ENCODE measurements at regions not wholly inside any gene's neighbourhood (a gene's known extent, or its start where the extent isn't known, plus 50 kb on each side); places are given as distances from the start of the nearest gene placed in this dataset.

GRCh38 chr19:32223106-32223505, 122.3 kb upstream of the ZNF507 start:
- Histone ChIP-seq H3K4me1 (ENCODE audit: control insufficient read depth in 4 of 4, insufficient read depth in 4 of 4, low read length in 3 of 4) (peaks cover 0 to 4% (median 3%) of the 10 kb centered on the region in 4 donors), H3K4me3 (ENCODE audit: low read depth in 1 of 3, low read length in 3 of 3) (no peak overlapping the region), H3K27me3 (ENCODE audit: control insufficient read depth in 4 of 4, insufficient read depth in 4 of 4, low read length in 3 of 4) (peaks cover 0 to 4% (median 0%) of the 10 kb centered on the region in 4 donors), H3K9ac (ENCODE audit: low read depth in 1 of 2, low read length in 2 of 2) (no peak overlapping the region), H3K27ac (ENCODE audit: low read depth in 1 of 2, low read length in 2 of 2) (no peak overlapping the region), H3K36me3 (ENCODE audit: control insufficient read depth in 4 of 4, insufficient read depth in 3 of 4, low read depth in 1 of 4, low read length in 3 of 4) (no peaks in the 10 kb centered on the region), H3K9me3 (ENCODE audit: control insufficient read depth in 4 of 4, low read length in 3 of 4) (no peaks in the 10 kb centered on the region)
- DNase-seq (ENCODE audit: low spot score): no peak
- TF ChIP-seq SP1 (IDR thresholded peaks at IDR 0.05) (no peak), HNF4A (conservative IDR thresholded peaks at IDR 0.05) (no peak), GABPA (IDR thresholded peaks at IDR 0.05 in 1 of 2, conservative IDR thresholded peaks at IDR 0.05 in 1 of 2) (no peak), CTCF (IDR thresholded peaks at IDR 0.05; ENCODE audit: low read depth, low read length, missing input control) (no peak), NR2F2 (IDR thresholded peaks at IDR 0.05) (no peak), FOXA1 (IDR thresholded peaks at IDR 0.05) (no peak), JUND (IDR thresholded peaks at IDR 0.05) (no peak), HNF4G (IDR thresholded peaks at IDR 0.05) (no peak), YY1 (IDR thresholded peaks at IDR 0.05) (no peak)
- TF ChIP-seq, protein P1, sequence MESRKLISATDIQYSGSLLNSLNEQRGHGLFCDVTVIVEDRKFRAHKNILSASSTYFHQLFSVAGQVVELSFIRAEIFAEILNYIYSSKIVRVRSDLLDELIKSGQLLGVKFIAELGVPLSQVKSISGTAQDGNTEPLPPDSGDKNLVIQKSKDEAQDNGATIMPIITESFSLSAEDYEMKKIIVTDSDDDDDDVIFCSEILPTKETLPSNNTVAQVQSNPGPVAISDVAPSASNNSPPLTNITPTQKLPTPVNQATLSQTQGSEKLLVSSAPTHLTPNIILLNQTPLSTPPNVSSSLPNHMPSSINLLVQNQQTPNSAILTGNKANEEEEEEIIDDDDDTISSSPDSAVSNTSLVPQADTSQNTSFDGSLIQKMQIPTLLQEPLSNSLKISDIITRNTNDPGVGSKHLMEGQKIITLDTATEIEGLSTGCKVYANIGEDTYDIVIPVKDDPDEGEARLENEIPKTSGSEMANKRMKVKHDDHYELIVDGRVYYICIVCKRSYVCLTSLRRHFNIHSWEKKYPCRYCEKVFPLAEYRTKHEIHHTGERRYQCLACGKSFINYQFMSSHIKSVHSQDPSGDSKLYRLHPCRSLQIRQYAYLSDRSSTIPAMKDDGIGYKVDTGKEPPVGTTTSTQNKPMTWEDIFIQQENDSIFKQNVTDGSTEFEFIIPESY (IDR thresholded peaks at IDR 0.05): no peak
- WGBS: 64% methylated on average over 1 of the region's 1 CpG

- WGBS: 33% methylated on average over 29 of the region's 29 CpGs
- TF ChIP-seq NR2F2 (IDR thresholded peaks at IDR 0.05): no peak
- TF ChIP-seq JUND (IDR thresholded peaks at IDR 0.05): no peak
- TF ChIP-seq, protein P1 (IDR thresholded peaks at IDR 0.05): no peak
- TF ChIP-seq, protein P2, sequence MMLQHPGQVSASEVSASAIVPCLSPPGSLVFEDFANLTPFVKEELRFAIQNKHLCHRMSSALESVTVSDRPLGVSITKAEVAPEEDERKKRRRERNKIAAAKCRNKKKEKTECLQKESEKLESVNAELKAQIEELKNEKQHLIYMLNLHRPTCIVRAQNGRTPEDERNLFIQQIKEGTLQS (IDR thresholded peaks at IDR 0.05): no peak
- TF ChIP-seq, protein P3, sequence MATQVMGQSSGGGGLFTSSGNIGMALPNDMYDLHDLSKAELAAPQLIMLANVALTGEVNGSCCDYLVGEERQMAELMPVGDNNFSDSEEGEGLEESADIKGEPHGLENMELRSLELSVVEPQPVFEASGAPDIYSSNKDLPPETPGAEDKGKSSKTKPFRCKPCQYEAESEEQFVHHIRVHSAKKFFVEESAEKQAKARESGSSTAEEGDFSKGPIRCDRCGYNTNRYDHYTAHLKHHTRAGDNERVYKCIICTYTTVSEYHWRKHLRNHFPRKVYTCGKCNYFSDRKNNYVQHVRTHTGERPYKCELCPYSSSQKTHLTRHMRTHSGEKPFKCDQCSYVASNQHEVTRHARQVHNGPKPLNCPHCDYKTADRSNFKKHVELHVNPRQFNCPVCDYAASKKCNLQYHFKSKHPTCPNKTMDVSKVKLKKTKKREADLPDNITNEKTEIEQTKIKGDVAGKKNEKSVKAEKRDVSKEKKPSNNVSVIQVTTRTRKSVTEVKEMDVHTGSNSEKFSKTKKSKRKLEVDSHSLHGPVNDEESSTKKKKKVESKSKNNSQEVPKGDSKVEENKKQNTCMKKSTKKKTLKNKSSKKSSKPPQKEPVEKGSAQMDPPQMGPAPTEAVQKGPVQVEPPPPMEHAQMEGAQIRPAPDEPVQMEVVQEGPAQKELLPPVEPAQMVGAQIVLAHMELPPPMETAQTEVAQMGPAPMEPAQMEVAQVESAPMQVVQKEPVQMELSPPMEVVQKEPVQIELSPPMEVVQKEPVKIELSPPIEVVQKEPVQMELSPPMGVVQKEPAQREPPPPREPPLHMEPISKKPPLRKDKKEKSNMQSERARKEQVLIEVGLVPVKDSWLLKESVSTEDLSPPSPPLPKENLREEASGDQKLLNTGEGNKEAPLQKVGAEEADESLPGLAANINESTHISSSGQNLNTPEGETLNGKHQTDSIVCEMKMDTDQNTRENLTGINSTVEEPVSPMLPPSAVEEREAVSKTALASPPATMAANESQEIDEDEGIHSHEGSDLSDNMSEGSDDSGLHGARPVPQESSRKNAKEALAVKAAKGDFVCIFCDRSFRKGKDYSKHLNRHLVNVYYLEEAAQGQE (IDR thresholded peaks at IDR 0.05): no peak
- no peak for TF ChIP-seq MAX (IDR thresholded peaks at IDR 0.05)
- Histone ChIP-seq H3K27me3 (ENCODE audit: control insufficient read depth in 4 of 4, insufficient read depth in 4 of 4, low read length in 3 of 4) (peaks cover 0 to 6% (median 0%) of the 10 kb centered on the region in 4 donors), H3K9me3 (ENCODE audit: control insufficient read depth in 4 of 4, low read length in 3 of 4) (no peaks in the 10 kb centered on the region), H3K9ac (ENCODE audit: low read depth in 1 of 2, low read length in 2 of 2) (no peak overlapping the region), H3K4me1 (ENCODE audit: control insufficient read depth in 4 of 4, insufficient read depth in 4 of 4, low read length in 3 of 4) (peaks cover 0 to 4% (median 3%) of the 10 kb centered on the region in 4 donors), H3K4me3 (ENCODE audit: low read depth in 1 of 3, low read length in 3 of 3) (no peak overlapping the region), H3K36me3 (ENCODE audit: control insufficient read depth in 4 of 4, insufficient read depth in 3 of 4, low read depth in 1 of 4, low read length in 3 of 4) (no peaks in the 10 kb centered on the region), H3K27ac (ENCODE audit: low read depth in 1 of 2, low read length in 2 of 2) (no peak overlapping the region)
- DNase-seq (ENCODE audit: low spot score): no peak
Observed at GRCh38 chr19:32223595-32224370, 121.6 kb upstream of the ZNF507 start.
